Effector CD8-positive, alpha-beta T cell (primary cell): ENCODE measurements at regions not wholly inside any gene's neighbourhood (a gene's known extent, or its start where the extent isn't known, plus 50 kb on each side); places are given as distances from the start of the nearest gene placed in this dataset.
"Not testable (repeated sequence)": the region's sequence is repeated elsewhere in the genome, so short reads cannot be mapped to it uniquely, and the experiment has no call there.

ENCODE experiments used
- DNase-seq: peaks from one replicate; lab custom pipeline; 2025; lab: John Stamatoyannopoulos, UW

DNA sequence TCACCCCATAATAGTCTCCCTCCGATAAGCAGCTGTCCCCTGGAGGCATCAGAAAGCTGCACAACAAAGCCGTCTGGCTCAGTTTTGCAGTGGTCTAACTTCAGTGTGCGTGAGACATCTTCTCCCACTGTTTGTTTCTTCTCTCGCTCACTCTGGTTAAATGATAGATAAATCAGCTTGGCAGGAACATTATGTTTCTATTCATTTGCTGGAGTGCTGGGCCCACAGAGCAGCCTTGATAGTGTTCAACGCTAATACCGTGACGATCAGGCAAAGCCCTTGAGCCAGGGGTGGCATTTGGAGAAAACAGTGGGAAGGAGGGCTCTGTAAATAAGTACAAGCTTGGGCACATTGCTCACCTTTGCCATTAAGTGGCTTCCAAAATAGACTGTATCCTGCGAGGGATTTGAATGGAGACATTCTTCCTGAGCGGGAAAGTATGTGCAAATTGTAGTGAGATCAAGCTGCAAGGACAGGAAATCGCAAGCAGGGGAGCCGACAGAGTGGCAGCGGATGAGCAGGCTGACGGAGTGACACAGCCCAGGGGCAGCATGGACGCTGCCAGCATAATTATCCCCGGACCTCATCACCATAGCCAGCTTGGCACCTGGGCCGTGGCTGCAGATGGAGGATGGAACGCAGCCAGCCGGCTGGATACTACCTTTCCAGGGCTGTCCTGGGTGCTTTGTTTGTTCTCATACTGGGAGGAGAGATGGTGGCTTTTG, 256.8 kb upstream of the FZD8 start:
- DNase-seq: no peak

DNA sequence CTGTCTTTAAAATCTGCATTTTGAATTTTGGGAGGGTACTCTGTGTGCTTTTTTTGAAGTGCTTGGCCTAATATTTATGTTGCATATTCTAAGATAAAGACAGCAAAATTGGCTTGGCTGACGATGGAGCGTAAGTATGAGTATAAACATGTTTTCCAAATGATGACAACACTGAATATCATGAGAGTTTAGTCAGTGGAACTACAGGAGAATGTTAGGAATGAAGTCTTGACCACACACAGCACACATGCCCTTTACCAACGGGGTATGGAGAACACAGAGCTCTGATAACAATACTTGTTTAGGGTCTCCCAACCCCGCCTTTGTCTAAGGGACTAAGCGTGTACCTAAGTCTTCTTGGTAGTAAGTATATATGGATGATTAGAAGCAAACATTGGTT, 253.9 kb upstream of the FZD8 start:
- DNase-seq: no peak

DNA sequence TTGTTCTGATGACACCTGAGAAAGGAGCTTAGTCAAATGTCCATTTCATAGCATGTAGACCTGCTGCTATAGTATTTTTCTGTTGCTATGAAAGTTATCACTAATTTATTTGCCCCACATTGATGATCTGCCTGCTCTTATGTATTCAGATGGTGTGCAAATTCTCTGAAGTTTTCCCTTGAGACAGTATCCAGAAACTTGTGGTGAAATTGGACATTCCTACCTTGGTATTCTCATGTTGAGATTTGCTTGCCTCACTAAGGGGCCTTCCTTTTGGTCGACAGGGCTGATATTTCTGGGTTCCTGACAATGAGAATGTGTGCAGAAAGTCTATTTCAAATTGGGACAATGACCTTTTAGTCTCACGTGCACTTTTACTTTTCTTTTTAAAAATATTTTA, 253.2 kb upstream of the FZD8 start:
- no peak for DNase-seq

DNA sequence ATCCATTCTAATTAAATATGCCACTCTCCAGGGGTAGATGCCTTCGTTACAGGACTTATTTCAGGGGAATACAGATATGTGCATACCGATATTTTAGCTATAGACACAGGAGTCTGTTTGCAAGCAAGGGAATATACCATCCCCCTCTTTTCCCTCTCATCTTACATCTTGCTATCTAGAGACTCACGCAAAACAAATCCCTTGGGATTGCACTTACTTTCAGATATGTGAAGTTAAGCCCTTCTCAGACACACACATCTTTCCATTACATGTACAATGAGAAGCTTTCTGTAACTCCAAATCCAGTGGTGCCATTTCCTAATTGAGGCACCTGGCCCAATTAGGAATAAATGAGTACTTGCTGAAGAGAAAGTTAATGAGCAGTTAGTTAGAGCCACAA, 250.4 kb upstream of the FZD8 start:
- DNase-seq: no peak

DNA sequence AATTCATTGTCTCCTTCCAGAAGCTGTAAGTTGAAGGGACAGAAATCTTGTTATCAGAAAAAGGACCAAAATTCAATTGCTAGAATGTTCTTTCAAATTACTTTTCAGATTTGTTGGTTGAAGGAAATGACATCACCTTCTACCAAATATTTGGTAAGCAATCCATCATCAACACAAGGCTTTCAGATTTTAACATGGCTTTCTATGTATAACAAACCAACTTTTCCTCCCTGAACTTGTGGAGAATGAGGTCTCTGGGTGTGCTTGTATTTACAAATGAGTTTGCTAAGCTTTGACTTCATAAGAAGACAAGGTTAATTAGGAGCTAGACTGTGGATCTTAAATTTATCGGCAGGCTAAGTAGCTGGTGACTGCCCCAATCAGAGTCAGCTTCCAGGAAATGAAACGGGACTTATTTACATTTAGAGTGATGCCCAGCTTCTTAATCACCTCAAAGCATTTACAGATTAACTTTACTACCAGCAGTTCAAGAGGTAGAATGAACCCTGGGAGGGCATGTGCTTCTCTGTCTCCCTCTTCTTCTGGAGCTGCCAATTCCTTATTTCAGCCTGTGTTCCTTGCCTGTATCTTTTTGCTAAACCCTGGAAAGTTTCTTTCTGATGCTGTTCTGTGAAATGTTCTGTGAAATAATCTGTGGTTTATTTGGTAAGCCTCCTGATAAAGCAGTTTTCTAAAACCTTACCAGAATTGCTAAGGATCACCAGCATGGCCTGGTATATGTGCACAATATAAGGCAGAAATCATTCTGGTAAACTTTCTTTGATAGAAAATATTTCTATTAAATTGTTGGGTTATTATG, 248.8 kb upstream of the FZD8 start:
- no peak for DNase-seq

DNA sequence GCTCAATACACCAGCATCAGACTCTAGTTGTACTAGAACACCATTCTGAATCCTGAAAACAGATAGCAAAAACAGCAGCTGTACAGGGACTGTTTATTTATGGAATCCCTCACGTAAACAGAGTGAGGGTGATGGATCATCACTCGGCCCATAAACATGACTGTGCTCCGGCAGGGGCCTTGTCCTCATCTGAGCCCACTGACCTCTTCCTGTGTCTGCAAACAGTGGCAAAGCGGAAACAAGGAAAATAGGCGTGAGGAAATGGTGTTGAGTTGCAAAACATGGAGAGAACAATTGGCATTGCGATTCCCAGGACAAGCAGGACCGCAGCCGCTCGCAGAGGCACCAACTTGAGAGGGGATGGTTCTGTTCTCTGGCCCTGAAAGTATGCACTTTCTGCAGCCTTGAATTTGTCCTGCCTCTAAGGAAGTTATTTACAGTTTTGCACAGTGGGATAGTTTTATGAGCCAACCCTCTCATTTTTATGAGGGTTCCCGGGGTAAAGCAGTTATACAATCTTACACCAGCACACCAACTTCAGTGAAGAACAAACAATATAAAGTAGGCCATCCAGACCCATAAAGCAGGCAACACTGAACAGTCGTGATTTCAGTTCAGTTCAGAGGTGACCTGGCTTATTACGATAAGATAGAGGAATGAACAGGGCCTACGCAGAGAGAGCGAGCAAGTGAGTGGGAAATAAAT, 248.0 kb upstream of the FZD8 start:
- no peak for DNase-seq

DNA sequence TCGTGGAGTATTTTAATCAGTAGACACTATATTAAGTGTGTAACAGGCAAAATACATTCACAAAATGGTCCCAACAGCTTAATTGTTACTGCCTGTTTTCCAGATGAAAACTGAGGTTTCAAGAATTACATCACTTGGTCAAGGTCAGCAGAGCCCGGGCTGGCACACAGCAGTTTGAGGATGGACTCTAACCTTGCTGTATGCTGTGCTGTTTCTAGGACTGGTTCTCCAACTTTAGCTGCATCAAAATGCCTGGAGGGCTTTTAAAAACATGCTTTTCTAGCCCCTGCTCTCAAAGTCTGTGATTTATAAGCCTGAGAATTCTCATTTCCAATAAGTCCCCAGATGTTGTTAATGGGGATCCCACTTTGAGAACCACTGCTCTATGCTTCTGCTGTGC, 247.1 kb upstream of the FZD8 start:
- DNase-seq: no peak

DNA sequence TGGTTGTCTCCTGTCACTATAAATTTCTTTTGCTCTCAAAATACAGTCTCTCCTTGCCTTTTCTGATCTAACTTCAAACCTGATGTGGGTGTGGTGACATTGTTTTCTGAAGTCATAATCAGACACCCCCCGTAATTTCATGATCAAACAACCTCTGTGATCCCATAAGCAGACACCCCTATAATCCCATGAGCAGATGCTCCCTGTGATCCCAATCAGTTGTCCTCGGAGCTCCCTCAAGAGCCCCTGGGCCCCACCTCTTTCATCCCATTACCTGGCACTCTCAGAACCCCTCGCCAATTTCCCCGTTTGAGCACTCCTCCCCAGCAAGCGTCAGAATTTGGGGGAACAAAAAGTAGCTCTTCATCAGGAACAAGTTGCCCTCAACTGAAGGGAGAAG, 246.3 kb upstream of the FZD8 start:
- no peak for DNase-seq

DNA sequence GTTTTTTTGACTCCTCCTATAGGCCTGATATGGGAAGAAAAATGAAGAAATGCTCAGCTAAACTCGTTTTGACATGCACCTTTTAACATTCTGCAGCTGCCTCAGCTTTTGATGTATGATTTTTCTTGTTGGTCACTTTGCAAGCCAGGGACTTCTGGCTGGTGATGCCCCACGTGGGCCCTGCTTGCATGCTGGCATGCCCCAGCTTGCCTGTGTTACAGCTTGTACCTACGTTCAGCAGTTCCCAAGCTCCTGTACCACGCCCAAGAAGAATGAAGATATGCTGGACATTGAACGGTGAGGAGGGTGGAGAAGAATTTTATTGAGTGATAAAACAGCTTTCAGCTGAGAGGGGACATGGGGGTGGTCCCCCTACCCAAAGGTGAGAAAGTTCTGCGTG, 245.6 kb upstream of the FZD8 start:
- no peak for DNase-seq

DNA sequence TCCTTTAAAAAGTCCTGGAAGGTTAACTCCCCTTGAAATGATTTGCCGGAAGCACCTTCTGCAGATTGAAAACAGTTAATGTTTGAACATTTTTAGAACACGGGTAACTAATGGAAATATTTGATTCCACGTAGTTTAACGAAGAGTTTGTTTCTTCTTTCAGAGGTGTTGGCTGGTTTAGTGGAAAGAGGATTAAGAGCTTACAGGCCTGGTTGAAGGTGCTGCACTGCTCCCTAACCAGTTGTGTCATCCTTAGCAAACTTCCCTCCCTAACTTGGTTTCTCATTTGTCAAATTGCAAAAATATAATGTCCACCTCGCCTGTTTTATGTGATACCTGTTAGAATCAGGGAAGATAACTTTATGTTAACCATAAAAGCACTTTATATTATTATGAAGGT, 243.0 kb upstream of the FZD8 start:
- no peak for DNase-seq

DNA sequence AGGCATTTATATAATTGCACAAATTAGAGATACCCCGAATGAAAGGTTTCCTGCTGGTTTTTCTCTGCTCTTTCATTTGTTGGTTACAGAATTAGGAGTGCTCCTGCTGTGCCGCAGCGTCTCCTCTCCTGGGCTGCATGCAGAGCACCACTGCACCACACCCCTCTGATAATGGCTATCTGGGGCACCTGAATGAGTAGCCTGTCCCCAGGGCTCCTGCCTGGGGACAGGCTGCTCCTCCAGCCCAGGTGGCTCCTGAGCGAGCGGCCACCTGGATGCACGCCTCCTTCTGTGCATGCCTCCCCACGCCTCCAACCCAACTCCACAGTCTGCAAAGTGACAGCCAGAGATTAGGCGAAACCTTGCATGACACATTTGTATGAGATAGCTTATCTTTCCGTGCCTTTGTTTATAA, 242.6 kb upstream of the FZD8 start:
- no peak for DNase-seq

DNA sequence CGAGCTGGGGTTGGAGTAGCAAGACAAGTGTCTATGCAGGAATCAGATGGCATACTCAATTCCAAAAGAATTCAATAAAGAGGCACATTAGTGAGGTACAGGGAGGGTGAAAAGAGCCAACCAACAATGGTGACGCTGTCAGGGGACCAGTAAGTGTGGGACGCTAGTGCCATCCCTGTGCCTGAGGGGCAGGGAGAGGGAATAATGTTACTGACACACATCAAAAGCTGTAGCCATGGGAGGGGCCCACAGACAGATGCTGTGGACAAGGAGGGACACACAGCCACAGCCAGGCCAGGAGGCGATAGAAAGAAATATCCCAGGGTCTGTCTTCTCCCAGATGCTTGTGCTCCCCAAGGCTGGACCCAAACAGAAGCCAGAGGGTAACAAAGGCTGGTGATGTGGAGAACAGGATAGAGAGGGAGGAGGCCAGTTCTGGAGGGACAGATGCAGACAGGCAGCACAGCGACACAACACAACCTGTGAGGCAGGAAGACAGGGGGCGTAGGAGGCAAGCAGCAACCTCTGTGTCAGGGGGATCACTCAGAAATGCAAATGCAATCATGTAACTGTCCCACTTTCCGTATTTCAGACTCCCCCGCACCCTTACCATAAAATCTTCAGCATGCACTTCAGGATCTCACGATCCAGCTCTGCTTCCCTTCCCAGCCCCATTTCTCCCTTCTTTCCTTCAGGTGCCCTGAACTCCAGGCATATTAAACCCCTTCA, 240.5 kb upstream of the FZD8 start:
- no peak for DNase-seq

DNA sequence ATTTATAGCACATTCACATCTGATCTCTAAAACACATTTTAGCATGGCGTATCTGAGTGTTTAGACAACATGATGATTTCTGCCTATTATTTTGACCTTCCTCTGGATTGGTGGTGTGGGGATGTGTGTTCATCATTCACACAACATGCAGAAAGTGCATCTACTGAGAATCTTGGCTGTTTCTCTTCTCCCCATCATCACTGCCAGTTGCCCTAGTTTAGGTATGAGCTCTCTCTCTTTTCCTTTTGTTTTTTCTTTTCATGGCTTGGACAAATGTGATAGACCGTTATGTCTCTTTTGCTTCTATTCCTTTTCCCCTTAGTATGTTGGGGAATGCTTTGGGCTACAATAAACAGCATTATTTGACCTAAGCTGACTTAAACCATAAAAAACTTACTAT, 239.2 kb upstream of the FZD8 start:
- no peak for DNase-seq

DNA sequence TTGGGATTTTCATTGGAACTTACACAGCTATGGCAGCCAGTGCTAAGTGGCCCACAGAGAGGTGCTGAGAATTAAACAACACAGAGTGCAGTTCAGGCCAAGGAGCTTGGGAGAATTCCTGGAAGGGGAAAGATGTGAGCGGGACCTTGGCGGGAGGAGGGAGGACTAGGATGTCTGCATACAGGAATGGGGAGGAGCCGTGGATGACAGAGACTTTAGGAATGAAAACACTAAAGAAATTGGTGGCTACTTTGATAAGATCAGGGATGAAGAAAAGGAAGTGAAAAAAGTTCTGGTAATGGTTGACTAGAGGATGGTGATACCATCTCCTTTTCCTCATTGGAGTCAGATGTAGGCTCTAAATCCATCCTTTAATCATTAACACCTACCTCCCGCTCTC, 234.2 kb upstream of the FZD8 start:
- no peak for DNase-seq

DNA sequence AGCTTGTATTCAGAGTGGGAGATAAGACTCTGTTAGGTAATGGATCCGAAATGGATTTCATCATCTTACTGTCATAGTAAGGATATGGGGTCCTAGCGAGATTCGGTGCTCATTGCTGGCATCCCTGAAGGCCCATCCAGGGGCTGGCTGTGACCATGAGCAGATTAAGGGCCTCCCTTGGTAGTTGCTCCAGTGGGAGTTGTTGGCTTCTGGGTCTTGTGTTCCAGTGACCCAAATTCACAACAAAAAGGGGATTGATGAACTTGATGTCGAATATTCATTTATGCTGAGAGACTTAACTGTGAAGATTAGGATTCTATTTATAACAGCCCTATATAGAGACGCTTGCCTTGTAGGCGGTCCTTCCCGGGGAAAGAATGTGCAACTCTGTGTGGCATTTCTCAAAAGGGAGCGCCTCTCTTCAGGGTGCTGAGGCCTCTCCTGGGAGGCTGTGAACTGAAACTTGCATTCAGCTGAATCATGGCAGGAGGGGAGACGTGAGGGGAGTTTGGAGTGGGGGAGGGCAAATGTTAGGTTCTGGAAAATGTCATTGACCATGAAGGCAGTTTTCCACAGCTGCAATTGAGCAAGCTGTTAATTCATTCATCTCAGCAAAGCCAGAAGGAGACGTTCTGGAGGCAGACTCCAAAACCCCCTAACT, 233.1 kb upstream of the FZD8 start:
- DNase-seq: no peak

DNA sequence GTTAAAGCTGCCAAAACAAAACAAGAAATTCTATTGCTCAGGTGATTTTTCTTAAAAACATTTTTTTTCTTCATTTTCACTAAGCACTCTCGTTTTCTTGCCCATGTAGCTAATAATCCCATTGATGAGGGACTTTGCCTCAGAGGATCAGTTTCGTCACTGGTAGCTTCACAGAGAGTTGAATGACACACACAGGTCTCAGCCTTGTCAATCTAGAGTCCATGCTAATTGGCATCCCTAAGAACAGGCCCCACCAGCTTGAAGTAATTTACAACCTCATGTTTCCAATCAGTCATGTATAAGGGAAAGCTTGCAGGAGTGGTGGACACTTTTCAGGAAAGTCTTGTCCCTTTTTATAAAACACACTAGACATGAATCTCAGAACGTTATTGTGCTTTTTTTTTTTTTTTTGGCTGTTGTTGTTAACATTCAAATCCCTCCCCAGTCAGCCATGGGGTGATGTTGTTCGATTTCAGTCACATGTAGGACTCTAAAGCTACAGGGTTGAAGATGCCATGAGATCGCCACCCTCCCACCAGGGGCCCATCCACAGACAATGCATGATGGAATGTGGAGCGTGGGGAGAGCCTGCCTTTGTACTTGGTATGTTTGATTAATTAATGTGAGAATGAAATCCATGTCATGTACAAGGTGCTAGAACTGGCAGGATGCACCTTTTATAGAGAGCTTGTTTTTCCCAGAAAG, 232.4 kb upstream of the FZD8 start:
- no peak for DNase-seq

DNA sequence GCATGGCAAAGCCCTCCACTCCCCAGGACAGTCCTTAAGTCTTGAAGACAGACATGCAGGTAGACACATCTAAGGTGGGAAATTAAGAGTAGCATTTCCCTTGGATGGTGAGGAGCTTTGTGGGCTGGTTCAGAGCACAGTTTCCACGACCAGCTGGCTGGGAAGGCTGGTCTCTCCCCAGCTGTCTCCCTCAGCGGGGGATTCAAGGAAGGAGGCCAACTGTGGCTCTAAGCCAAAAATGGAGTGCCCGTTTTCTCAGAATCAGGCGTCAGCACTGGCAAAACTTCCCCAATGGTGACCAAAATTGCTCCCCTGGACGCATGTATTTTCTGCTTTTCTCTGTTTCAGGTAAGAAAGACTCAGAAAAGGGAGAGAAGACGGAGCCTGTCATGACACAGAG, 230.6 kb upstream of the FZD8 start:
- DNase-seq: no peak

DNA sequence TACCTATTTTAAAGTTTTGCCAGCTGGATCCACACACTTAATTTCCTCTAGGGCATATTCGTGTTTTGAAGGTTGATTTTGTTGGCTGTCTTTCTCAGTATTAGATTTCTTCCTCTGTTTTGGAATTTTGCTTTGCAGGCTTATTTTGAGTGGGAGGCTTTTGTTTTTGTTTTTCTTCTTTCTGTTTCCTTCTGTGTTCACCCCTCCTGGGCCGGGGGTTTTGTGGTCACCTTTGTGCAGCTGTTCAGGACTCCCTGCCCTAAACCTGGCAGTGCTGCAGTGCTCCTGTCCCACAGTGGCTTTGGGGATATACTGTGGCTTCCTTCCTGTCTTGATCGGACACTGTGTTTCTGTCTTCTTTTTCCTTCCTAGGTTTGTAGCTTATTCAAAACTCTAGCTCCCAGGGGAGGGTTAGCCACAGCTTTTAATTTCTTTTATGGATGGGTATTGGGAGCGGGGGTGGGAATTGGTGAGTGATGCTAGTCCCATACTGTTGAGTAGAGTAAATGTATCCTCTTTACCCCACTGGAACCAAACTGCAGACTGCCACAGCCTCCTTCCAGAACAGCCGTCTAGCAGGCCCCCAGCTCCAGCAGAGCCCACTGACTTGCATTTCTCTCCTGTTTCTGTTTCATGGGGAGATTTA, 228.7 kb upstream of the FZD8 start:
- no peak for DNase-seq

DNA sequence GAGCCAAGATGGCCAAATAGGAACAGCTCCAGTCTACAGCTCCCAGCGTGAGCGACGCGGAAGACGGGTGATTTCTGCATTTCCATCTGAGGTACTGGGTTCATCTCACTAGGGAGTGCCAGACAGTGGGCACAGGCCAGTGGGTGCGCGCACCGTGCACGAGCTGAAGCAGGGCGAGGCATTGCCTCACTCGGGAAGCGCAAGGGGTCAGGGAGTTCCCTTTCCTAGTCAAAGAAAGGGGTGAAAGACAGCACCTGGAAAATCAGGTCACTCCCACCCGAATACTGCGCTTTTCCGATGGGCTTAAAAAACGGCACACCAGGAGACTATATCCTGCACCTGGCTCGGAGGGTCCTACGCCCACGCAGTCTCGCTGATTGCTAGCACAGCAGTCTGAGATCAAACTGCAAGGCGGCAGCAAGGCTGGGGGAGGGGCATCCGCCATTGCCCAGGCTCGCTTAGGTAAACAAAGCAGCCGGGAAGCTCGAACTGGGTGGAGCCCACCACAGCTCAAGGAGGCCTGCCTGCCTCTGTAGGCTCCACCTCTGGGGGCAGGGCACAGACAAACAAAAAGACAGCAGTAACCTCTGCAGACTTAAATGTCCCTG, 216.7 kb upstream of the FZD8 start:
- DNase-seq: not testable (repeated sequence)

DNA sequence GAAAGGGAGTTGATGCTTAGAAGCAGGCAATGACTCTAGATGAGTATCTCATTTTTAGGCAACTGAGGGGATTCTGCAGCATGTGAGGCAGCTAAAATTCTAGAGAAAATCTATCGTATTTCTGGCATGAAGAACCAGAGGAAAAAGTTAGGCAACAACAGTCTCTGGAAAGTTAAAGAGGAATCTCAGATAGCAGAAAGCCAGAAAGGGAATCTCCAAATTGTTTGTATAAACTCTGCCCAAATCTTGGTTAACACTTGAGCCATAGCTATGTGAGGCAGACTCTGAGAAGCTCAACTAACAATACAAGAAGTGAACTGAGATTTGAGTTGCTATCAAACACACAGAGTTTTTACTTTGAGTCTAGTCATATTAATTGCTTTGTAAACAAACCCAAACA, 215.8 kb upstream of the FZD8 start:
- DNase-seq: no peak
